ENCODE measurements at regions not wholly inside any gene's neighbourhood (a gene's known extent, or its start where the extent isn't known, plus 50 kb on each side); places are given as distances from the start of the nearest gene placed in this dataset.

DNA sequence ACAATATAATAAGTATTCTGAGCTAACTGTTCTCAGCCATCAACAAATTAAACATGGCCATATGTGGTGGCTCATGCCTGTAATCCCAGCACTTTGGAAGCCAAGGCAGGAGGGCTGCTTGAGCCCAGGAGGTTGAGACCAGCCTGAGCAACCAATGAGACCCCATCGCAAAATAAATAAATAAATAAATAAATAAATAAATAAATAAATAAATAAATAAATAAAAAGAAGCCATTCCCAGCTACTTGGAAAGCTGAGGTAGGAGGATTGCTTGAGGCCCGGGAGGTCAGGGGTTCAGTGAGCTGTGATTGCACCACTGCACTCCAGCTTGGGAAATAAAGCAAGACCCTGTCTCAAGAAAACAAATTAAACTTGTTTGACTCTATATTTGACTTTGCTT, 1256.4 kb downstream of the EFNA5 start:
- Histone ChIP-seq H2AFZ (ENCODE audit: low read length) (no peak overlapping the region), H3K9ac (ENCODE audit: low read length) (no peak overlapping the region), H3K79me2 (ENCODE audit: insufficient read depth, low read length) (no peaks in the 10 kb centered on the region), H3K27me3 (ENCODE audit: insufficient read depth, low read length) (no peaks in the 10 kb centered on the region), H3K9me3 (ENCODE audit: low read length) (no peaks in the 10 kb centered on the region), H3K27ac (ENCODE audit: low read depth, low read length, poor library complexity, severe bottlenecking) (no peak overlapping the region), H3F3A (ENCODE audit: insufficient read depth, low read length) (no peaks in the 10 kb centered on the region), H3K4me2 (ENCODE audit: low read length) (no peak overlapping the region), H3K4me1 (ENCODE audit: insufficient read depth, low read length, severe bottlenecking) (no peaks in the 10 kb centered on the region), H3K9me2 (ENCODE audit: low read depth, low read length) (no peaks in the 10 kb centered on the region), H3K4me3 (ENCODE audit: low read depth, low read length, poor library complexity, severe bottlenecking) (no peak overlapping the region), H3K36me3 (ENCODE audit: insufficient read depth, low read length) (no peaks in the 10 kb centered on the region), H4K20me1 (ENCODE audit: insufficient read depth, low read length) (no peaks in the 10 kb centered on the region)
- no peak for TF ChIP-seq EZH2 (IDR thresholded peaks at IDR 0.05; ENCODE audit: borderline replicate concordance, low read length)
- TF ChIP-seq, protein P1, sequence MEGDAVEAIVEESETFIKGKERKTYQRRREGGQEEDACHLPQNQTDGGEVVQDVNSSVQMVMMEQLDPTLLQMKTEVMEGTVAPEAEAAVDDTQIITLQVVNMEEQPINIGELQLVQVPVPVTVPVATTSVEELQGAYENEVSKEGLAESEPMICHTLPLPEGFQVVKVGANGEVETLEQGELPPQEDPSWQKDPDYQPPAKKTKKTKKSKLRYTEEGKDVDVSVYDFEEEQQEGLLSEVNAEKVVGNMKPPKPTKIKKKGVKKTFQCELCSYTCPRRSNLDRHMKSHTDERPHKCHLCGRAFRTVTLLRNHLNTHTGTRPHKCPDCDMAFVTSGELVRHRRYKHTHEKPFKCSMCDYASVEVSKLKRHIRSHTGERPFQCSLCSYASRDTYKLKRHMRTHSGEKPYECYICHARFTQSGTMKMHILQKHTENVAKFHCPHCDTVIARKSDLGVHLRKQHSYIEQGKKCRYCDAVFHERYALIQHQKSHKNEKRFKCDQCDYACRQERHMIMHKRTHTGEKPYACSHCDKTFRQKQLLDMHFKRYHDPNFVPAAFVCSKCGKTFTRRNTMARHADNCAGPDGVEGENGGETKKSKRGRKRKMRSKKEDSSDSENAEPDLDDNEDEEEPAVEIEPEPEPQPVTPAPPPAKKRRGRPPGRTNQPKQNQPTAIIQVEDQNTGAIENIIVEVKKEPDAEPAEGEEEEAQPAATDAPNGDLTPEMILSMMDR (IDR thresholded peaks at IDR 0.05; ENCODE audit: low read length), result no peak

DNA sequence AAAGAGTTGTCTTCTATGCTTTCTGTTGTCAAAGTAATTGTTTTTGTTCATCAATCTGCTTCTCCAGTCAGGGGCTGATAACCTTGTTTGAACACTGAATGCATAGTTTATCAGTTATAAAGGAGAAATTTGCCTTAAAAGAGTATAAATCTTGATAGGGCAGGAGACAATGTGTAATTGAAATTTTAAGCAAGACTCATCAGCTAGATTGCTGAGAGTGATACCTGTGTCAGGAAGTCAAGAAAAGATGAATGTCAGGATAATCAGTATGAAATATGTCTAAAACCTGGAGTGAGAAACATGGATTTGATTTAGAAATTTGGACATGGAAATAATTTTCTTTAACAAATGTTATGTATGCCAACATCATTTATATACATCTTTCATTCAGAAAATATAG, 1258.1 kb downstream of the EFNA5 start:
- H3K36me3 ChIP-seq (ENCODE audit: insufficient read depth, low read length), result no peaks in the 10 kb centered on the region
- no peaks in the 10 kb centered on the region for H3F3A ChIP-seq (ENCODE audit: insufficient read depth, low read length)

GRCh38 chr5:106408570-106408969, 1262.2 kb downstream of the EFNA5 start:
- Histone ChIP-seq H3K9me3 (ENCODE audit: low read length) (no peaks in the 10 kb centered on the region), H2AFZ (ENCODE audit: low read length) (no peak overlapping the region), H3K27ac (ENCODE audit: low read depth, low read length, poor library complexity, severe bottlenecking) (no peak overlapping the region), H3F3A (ENCODE audit: insufficient read depth, low read length) (no peaks in the 10 kb centered on the region), H3K4me2 (ENCODE audit: low read length) (no peak overlapping the region), H3K9me2 (ENCODE audit: low read depth, low read length) (no peaks in the 10 kb centered on the region), H3K79me2 (ENCODE audit: insufficient read depth, low read length) (no peaks in the 10 kb centered on the region), H3K9ac (ENCODE audit: low read length) (no peak overlapping the region), H3K4me1 (ENCODE audit: insufficient read depth, low read length, severe bottlenecking) (no peaks in the 10 kb centered on the region), H4K20me1 (ENCODE audit: insufficient read depth, low read length) (no peaks in the 10 kb centered on the region), H3K4me3 (ENCODE audit: low read depth, low read length, poor library complexity, severe bottlenecking) (no peak overlapping the region), H3K36me3 (ENCODE audit: insufficient read depth, low read length) (no peaks in the 10 kb centered on the region), H3K27me3 (ENCODE audit: insufficient read depth, low read length) (no peaks in the 10 kb centered on the region)
- TF ChIP-seq, protein P1 (IDR thresholded peaks at IDR 0.05; ENCODE audit: low read length), result no peak
- TF ChIP-seq EZH2 (IDR thresholded peaks at IDR 0.05; ENCODE audit: borderline replicate concordance, low read length), result no peak

More for the DNA sequence above, 1258.1 kb downstream of the EFNA5 start:
- H3K79me2 ChIP-seq (ENCODE audit: insufficient read depth, low read length), result no peaks in the 10 kb centered on the region
- no peak overlapping the region for H3K9ac ChIP-seq (ENCODE audit: low read length)
- H4K20me1 ChIP-seq (ENCODE audit: insufficient read depth, low read length), result no peaks in the 10 kb centered on the region
- no peak for TF ChIP-seq EZH2 (IDR thresholded peaks at IDR 0.05; ENCODE audit: borderline replicate concordance, low read length)
- TF ChIP-seq, protein P1 (IDR thresholded peaks at IDR 0.05; ENCODE audit: low read length), result no peak
- H3K4me1 ChIP-seq (ENCODE audit: insufficient read depth, low read length, severe bottlenecking), result no peaks in the 10 kb centered on the region
- no peak overlapping the region for H2AFZ ChIP-seq (ENCODE audit: low read length)
- H3K9me2 ChIP-seq (ENCODE audit: low read depth, low read length), result no peaks in the 10 kb centered on the region
- H3K9me3 ChIP-seq (ENCODE audit: low read length), result no peaks in the 10 kb centered on the region
- H3K4me2 ChIP-seq (ENCODE audit: low read length), result no peak overlapping the region
- H3K4me3 ChIP-seq (ENCODE audit: low read depth, low read length, poor library complexity, severe bottlenecking), result no peak overlapping the region
- no peak overlapping the region for H3K27ac ChIP-seq (ENCODE audit: low read depth, low read length, poor library complexity, severe bottlenecking)
- H3K27me3 ChIP-seq (ENCODE audit: insufficient read depth, low read length), result no peaks in the 10 kb centered on the region
